ENCODE measurements at regions not wholly inside any gene's neighbourhood (a gene's known extent, or its start where the extent isn't known, plus 50 kb on each side); places are given as distances from the start of the nearest gene placed in this dataset.

- DNase-seq, result no peak
Measured at GRCh38 chr11:104404231-104405175, 240.6 kb upstream of the PDGFD start.

GRCh38 chr11:104402812-104403521 lies 239.0 kb upstream of the PDGFD start:
- DNase-seq, result no peak

- no peak for DNase-seq
Measured at GRCh38 chr11:104394508-104394907, 230.6 kb upstream of the PDGFD start.

GRCh38 chr11:104390651-104391050 lies 226.7 kb upstream of the PDGFD start:
- no peak for DNase-seq

GRCh38 chr11:104385884-104386283 lies 221.9 kb upstream of the PDGFD start:
- no peak for DNase-seq

GRCh38 chr11:104380358-104380757 lies 216.4 kb upstream of the PDGFD start:
- no peak for DNase-seq

- DNase-seq, result no peak
Measured at GRCh38 chr11:104372111-104372510, 208.2 kb upstream of the PDGFD start.

GRCh38 chr11:104370478-104370877 lies 206.5 kb upstream of the PDGFD start:
- DNase-seq, result no peak

GRCh38 chr11:104369761-104370160 lies 205.8 kb upstream of the PDGFD start:
- DNase-seq, result no peak

- no peak for DNase-seq
Measured at GRCh38 chr11:104366321-104366734, 202.4 kb upstream of the PDGFD start.

- no peak for DNase-seq
Measured at GRCh38 chr11:104365676-104366075, 201.7 kb upstream of the PDGFD start.

- DNase-seq, result no peak
Measured at GRCh38 chr11:104361975-104362374, 198.0 kb upstream of the PDGFD start.

- no peak for DNase-seq
Measured at GRCh38 chr11:104352036-104352435, 188.1 kb upstream of the PDGFD start.

GRCh38 chr11:104343578-104343977 lies 179.6 kb upstream of the PDGFD start:
- DNase-seq, result no peak

- DNase-seq, result no peak
Measured at GRCh38 chr11:104340590-104340989, 176.6 kb upstream of the PDGFD start.

GRCh38 chr11:104339380-104339831 lies 175.5 kb upstream of the PDGFD start:
- DNase-seq, result no peak

- no peak for DNase-seq
Measured at GRCh38 chr11:104338186-104338585, 174.2 kb upstream of the PDGFD start.

- DNase-seq, result no peak
Measured at GRCh38 chr11:104337273-104337672, 173.3 kb upstream of the PDGFD start.

- no peak for DNase-seq
Measured at GRCh38 chr11:104333977-104334376, 170.0 kb upstream of the PDGFD start.

GRCh38 chr11:104332110-104332509 lies 168.2 kb upstream of the PDGFD start:
- no peak for DNase-seq

GRCh38 chr11:104329078-104329665 lies 165.2 kb upstream of the PDGFD start:
- DNase-seq, result no peak

GRCh38 chr11:104328512-104328907 lies 164.6 kb upstream of the PDGFD start:
- DNase-seq, result no peak

GRCh38 chr11:104327861-104328511 lies 164.0 kb upstream of the PDGFD start:
- DNase-seq, result no peak

Measured in stimulated activated CD4-positive, alpha-beta T cell treated with anti-CD3 and anti-CD28 coated beads, Interleukin-4, amount 100 ng/mL, for 24 hours (primary cell).